ENCODE measurements at regions not wholly inside any gene's neighbourhood (a gene's known extent, or its start where the extent isn't known, plus 50 kb on each side); places are given as distances from the start of the nearest gene placed in this dataset.

- no peak for TF ChIP-seq FOXM1 (IDR thresholded peaks at IDR 0.05; ENCODE audit: borderline replicate concordance, low read depth)
- no peak for TF ChIP-seq TEAD4 (IDR thresholded peaks at IDR 0.05)
- TF ChIP-seq RAD21 (IDR thresholded peaks at IDR 0.05; ENCODE audit: low read depth) = no peak
- TF ChIP-seq CREB1 (IDR thresholded peaks at IDR 0.05; ENCODE audit: low read depth) = no peak
- TF ChIP-seq, protein P1, sequence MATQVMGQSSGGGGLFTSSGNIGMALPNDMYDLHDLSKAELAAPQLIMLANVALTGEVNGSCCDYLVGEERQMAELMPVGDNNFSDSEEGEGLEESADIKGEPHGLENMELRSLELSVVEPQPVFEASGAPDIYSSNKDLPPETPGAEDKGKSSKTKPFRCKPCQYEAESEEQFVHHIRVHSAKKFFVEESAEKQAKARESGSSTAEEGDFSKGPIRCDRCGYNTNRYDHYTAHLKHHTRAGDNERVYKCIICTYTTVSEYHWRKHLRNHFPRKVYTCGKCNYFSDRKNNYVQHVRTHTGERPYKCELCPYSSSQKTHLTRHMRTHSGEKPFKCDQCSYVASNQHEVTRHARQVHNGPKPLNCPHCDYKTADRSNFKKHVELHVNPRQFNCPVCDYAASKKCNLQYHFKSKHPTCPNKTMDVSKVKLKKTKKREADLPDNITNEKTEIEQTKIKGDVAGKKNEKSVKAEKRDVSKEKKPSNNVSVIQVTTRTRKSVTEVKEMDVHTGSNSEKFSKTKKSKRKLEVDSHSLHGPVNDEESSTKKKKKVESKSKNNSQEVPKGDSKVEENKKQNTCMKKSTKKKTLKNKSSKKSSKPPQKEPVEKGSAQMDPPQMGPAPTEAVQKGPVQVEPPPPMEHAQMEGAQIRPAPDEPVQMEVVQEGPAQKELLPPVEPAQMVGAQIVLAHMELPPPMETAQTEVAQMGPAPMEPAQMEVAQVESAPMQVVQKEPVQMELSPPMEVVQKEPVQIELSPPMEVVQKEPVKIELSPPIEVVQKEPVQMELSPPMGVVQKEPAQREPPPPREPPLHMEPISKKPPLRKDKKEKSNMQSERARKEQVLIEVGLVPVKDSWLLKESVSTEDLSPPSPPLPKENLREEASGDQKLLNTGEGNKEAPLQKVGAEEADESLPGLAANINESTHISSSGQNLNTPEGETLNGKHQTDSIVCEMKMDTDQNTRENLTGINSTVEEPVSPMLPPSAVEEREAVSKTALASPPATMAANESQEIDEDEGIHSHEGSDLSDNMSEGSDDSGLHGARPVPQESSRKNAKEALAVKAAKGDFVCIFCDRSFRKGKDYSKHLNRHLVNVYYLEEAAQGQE (IDR thresholded peaks at IDR 0.05; ENCODE audit: low read depth) = no peak
- TF ChIP-seq CEBPB (IDR thresholded peaks at IDR 0.05) = no peak
- no peak for TF ChIP-seq TAF1 (IDR thresholded peaks at IDR 0.05; ENCODE audit: low read depth)
- no peak for TF ChIP-seq YY1 (IDR thresholded peaks at IDR 0.05; ENCODE audit: low read depth)
- no peak for TF ChIP-seq EGR1 (IDR thresholded peaks at IDR 0.05)
- TF ChIP-seq TCF12 (IDR thresholded peaks at IDR 0.05; ENCODE audit: low read depth) = no peak
Measured at GRCh38 chr7:125559921-125560320, 630.3 kb upstream of the POT1 start.

DNA sequence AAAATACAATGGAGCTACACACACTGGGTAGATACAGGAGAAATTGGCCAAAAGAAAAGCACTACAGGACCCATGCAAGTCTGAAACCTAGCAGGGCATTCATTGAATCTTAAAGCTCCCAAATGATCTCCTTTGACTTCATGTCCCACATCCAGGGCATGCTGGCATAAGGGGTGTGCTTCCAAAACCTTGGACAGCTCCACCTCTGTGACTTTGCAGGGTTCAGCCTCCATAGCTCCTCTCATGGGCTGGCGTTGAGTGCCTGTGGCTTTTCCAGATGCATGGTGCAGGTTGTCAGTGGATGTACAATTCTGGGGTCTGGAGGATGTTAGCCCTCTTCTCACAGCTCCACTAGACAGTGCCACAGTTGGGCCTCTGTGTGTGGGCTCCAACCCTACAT is 626.3 kb upstream of the POT1 start:
- no peak for TF ChIP-seq TEAD4 (IDR thresholded peaks at IDR 0.05)
- TF ChIP-seq, protein P1 (IDR thresholded peaks at IDR 0.05; ENCODE audit: low read depth) = peak; percentile 83

DNA sequence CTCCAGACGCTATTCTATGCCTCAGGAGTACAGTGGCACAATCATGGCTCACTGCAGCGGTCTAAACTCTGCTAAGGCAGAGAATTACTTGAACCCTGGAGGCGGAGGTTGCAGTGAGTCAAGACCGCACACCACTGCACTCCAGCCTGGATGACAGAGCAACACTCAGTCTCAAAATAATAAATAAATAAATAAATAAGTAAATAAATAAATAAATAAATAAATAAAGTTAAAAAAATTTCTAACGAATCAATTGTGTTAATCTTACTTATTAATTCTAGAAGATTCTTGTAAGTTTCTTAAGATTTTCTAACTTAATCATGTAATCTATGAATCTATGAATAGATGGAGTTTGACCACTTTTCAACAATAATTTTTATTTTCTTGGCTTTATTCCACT is 621.4 kb upstream of the POT1 start:
- TF ChIP-seq YY1 (IDR thresholded peaks at IDR 0.05; ENCODE audit: low read depth) = no peak

DNA sequence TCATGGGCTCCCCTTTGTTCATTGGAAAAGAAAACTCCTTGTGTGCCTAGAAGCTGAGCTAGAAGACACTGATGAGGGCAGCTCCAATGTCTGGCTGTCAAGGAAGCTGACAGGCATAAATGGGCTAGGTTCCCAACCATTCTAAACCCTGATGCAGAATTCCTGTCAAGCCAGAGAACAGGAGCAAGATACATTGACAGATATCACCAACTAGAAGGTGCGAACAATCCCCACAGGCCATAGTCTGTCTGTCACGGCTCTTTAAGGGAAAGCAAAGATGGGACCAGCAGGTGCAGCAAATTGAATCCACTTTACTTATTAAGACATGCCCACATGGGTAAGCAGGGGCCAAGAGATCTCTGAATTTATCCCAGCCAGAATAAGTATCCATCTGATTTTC is 617.9 kb upstream of the POT1 start:
- TF ChIP-seq TCF12 (IDR thresholded peaks at IDR 0.05; ENCODE audit: low read depth) (no peak), NFIC (IDR thresholded peaks at IDR 0.05) (no peak), RAD21 (IDR thresholded peaks at IDR 0.05; ENCODE audit: low read depth) (no peak), EP300 (IDR thresholded peaks at IDR 0.05; ENCODE audit: borderline replicate concordance) (no peak), ZBTB7A (IDR thresholded peaks at IDR 0.05; ENCODE audit: low read depth) (no peak), FOXM1 (IDR thresholded peaks at IDR 0.05; ENCODE audit: borderline replicate concordance, low read depth) (no peak), CEBPB (IDR thresholded peaks at IDR 0.05) (no peak), TAF1 (IDR thresholded peaks at IDR 0.05; ENCODE audit: low read depth) (no peak), TEAD4 (IDR thresholded peaks at IDR 0.05) (no peak)

GRCh38 chr7:125530553-125530952 is 600.9 kb upstream of the POT1 start:
- TF ChIP-seq TEAD4 (IDR thresholded peaks at IDR 0.05) (no peak), EP300 (IDR thresholded peaks at IDR 0.05; ENCODE audit: borderline replicate concordance) (no peak), USF1 (IDR thresholded peaks at IDR 0.05) (no peak), TCF12 (IDR thresholded peaks at IDR 0.05; ENCODE audit: low read depth) (no peak), ZBTB7A (IDR thresholded peaks at IDR 0.05; ENCODE audit: low read depth) (no peak), NFIC (IDR thresholded peaks at IDR 0.05) (no peak), YY1 (IDR thresholded peaks at IDR 0.05; ENCODE audit: low read depth) (no peak), RAD21 (IDR thresholded peaks at IDR 0.05; ENCODE audit: low read depth) (no peak), CREB1 (IDR thresholded peaks at IDR 0.05; ENCODE audit: low read depth) (no peak), EGR1 (IDR thresholded peaks at IDR 0.05) (no peak)

GRCh38 chr7:125529249-125529648 is 599.6 kb upstream of the POT1 start:
- TF ChIP-seq CREB1 (IDR thresholded peaks at IDR 0.05; ENCODE audit: low read depth) (no peak), NFIC (IDR thresholded peaks at IDR 0.05) (no peak), EGR1 (IDR thresholded peaks at IDR 0.05) (no peak), RAD21 (IDR thresholded peaks at IDR 0.05; ENCODE audit: low read depth) (no peak)

DNA sequence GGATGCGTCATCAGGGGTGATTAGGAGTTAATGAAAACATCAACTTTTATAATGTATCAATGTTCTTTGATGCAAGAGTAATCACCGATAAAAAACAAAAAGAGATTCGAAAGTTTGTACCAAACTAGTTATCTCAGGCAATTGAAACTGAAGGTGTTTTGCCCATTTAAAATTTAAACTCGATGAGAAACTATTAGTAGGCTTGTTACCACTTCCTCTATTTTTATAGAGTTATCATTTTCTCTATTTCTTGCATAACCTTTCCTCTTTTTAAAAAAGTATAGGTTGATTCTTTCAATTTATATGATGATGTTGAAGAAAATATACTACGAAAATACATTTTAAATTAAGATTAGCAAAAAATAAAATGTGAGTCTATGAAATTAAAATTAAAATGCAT is 597.3 kb upstream of the POT1 start:
- TF ChIP-seq FOXM1 (IDR thresholded peaks at IDR 0.05; ENCODE audit: borderline replicate concordance, low read depth) (no peak), CREB1 (IDR thresholded peaks at IDR 0.05; ENCODE audit: low read depth) (no peak), MAX (IDR thresholded peaks at IDR 0.05) (no peak), RAD21 (IDR thresholded peaks at IDR 0.05; ENCODE audit: low read depth) (no peak), EGR1 (IDR thresholded peaks at IDR 0.05) (no peak), ZBTB7A (IDR thresholded peaks at IDR 0.05; ENCODE audit: low read depth) (no peak), TEAD4 (IDR thresholded peaks at IDR 0.05) (no peak), YY1 (IDR thresholded peaks at IDR 0.05; ENCODE audit: low read depth) (no peak)
- TF ChIP-seq, protein P1 (IDR thresholded peaks at IDR 0.05; ENCODE audit: low read depth) = no peak

Data from Ishikawa (cell line).